Activated T-helper 1 cell treated with Interleukin-2 at 50 U/mL for 16 hours (primary cell): ENCODE measurements at regions not wholly inside any gene's neighbourhood (a gene's known extent, or its start where the extent isn't known, plus 50 kb on each side); places are given as distances from the start of the nearest gene placed in this dataset.
"Not testable (repeated sequence)": the region's sequence is repeated elsewhere in the genome, so short reads cannot be mapped to it uniquely, and the experiment has no call there.

Experiments
- DNase-seq: peaks from one replicate; pipeline ENCODE4 v3.0.0-alpha.2; 2020; ENCODE audit warnings: low read depth

GRCh38 chr10:23493711-23494110 is 54.8 kb downstream of the OTUD1 start:
- no peak for DNase-seq

GRCh38 chr10:23496727-23497126 is 57.9 kb downstream of the OTUD1 start:
- DNase-seq: no peak

GRCh38 chr10:23499372-23500132 is 60.7 kb downstream of the OTUD1 start:
- no peak for DNase-seq

- no peak for DNase-seq
Measured at GRCh38 chr10:23505797-23506465, 67.1 kb downstream of the OTUD1 start.

GRCh38 chr10:23512355-23513058 is 73.6 kb downstream of the OTUD1 start:
- DNase-seq: no peak

GRCh38 chr10:23513621-23514020 is 74.7 kb downstream of the OTUD1 start:
- not testable (repeated sequence) for DNase-seq

GRCh38 chr10:23514321-23514720 is 75.4 kb downstream of the OTUD1 start:
- no peak for DNase-seq

- no peak for DNase-seq
Measured at GRCh38 chr10:23516530-23516929, 77.7 kb downstream of the OTUD1 start.

GRCh38 chr10:23517155-23517554 is 78.3 kb downstream of the OTUD1 start:
- no peak for DNase-seq

- no peak for DNase-seq
Measured at GRCh38 chr10:23521735-23522134, 82.9 kb downstream of the OTUD1 start.

- no peak for DNase-seq
Measured at GRCh38 chr10:23522345-23522744, 83.5 kb downstream of the OTUD1 start.

- DNase-seq: no peak
Measured at GRCh38 chr10:23523251-23523650, 84.4 kb downstream of the OTUD1 start.

- no peak for DNase-seq
Measured at GRCh38 chr10:23525406-23525805, 86.5 kb downstream of the OTUD1 start.

GRCh38 chr10:23528419-23528818 is 89.5 kb downstream of the OTUD1 start:
- no peak for DNase-seq

- DNase-seq: no peak
Measured at GRCh38 chr10:23529625-23530024, 90.8 kb downstream of the OTUD1 start.

- DNase-seq: no peak
Measured at GRCh38 chr10:23530079-23530478, 91.2 kb downstream of the OTUD1 start.

- no peak for DNase-seq
Measured at GRCh38 chr10:23533212-23533611, 94.3 kb downstream of the OTUD1 start.

- DNase-seq: no peak
Measured at GRCh38 chr10:23534326-23534725, 95.5 kb downstream of the OTUD1 start.

- DNase-seq: no peak
Measured at GRCh38 chr10:23534761-23535160, 95.9 kb downstream of the OTUD1 start.

- DNase-seq: no peak
Measured at GRCh38 chr10:23535381-23535780, 96.5 kb downstream of the OTUD1 start.

GRCh38 chr10:23538968-23539367 is 100.1 kb downstream of the OTUD1 start:
- DNase-seq: no peak

- DNase-seq: no peak
Measured at GRCh38 chr10:23540401-23541030, 101.6 kb downstream of the OTUD1 start.
